ENCODE measurements at regions not wholly inside any gene's neighbourhood (a gene's known extent, or its start where the extent isn't known, plus 50 kb on each side); places are given as distances from the start of the nearest gene placed in this dataset.

GRCh38 chr5:68465133-68465532, 249.6 kb downstream of the PIK3R1 start:
- Histone ChIP-seq H4K20me1 (ENCODE audit: insufficient read depth, low read length) (no peaks in the 10 kb centered on the region), H3K4me1 (ENCODE audit: insufficient read depth, low read length, severe bottlenecking) (no peaks in the 10 kb centered on the region), H3K27ac (ENCODE audit: low read depth, low read length, poor library complexity, severe bottlenecking) (no peak overlapping the region), H3K4me2 (ENCODE audit: low read length) (no peak overlapping the region), H3K9me2 (ENCODE audit: low read depth, low read length) (no peaks in the 10 kb centered on the region), H3K4me3 (ENCODE audit: low read depth, low read length, poor library complexity, severe bottlenecking) (no peak overlapping the region), H3F3A (ENCODE audit: insufficient read depth, low read length) (no peaks in the 10 kb centered on the region), H2AFZ (ENCODE audit: low read length) (no peak overlapping the region), H3K79me2 (ENCODE audit: insufficient read depth, low read length) (no peaks in the 10 kb centered on the region), H3K27me3 (ENCODE audit: insufficient read depth, low read length) (no peaks in the 10 kb centered on the region), H3K36me3 (ENCODE audit: insufficient read depth, low read length) (no peaks in the 10 kb centered on the region), H3K9me3 (ENCODE audit: low read length) (no peaks in the 10 kb centered on the region), H3K9ac (ENCODE audit: low read length) (no peak overlapping the region)
- TF ChIP-seq EZH2 (IDR thresholded peaks at IDR 0.05; ENCODE audit: borderline replicate concordance, low read length), result no peak

- Histone ChIP-seq H3K4me1 (ENCODE audit: insufficient read depth, low read length, severe bottlenecking) (no peaks in the 10 kb centered on the region), H2AFZ (ENCODE audit: low read length) (no peak overlapping the region), H4K20me1 (ENCODE audit: insufficient read depth, low read length) (no peaks in the 10 kb centered on the region), H3F3A (ENCODE audit: insufficient read depth, low read length) (no peaks in the 10 kb centered on the region), H3K9me2 (ENCODE audit: low read depth, low read length) (no peaks in the 10 kb centered on the region), H3K27me3 (ENCODE audit: insufficient read depth, low read length) (no peaks in the 10 kb centered on the region), H3K9me3 (ENCODE audit: low read length) (no peaks in the 10 kb centered on the region), H3K27ac (ENCODE audit: low read depth, low read length, poor library complexity, severe bottlenecking) (no peak overlapping the region), H3K4me2 (ENCODE audit: low read length) (no peak overlapping the region), H3K9ac (ENCODE audit: low read length) (no peak overlapping the region), H3K79me2 (ENCODE audit: insufficient read depth, low read length) (no peaks in the 10 kb centered on the region), H3K4me3 (ENCODE audit: low read depth, low read length, poor library complexity, severe bottlenecking) (no peak overlapping the region), H3K36me3 (ENCODE audit: insufficient read depth, low read length) (no peaks in the 10 kb centered on the region)
- TF ChIP-seq EZH2 (IDR thresholded peaks at IDR 0.05; ENCODE audit: borderline replicate concordance, low read length), result no peak
- TF ChIP-seq CTCF (IDR thresholded peaks at IDR 0.05; ENCODE audit: low read length), result no peak
Observed at GRCh38 chr5:68465934-68466551, 250.5 kb downstream of the PIK3R1 start.

- no peak overlapping the region for H2AFZ ChIP-seq (ENCODE audit: low read length)
- H3K36me3 ChIP-seq (ENCODE audit: insufficient read depth, low read length), result no peaks in the 10 kb centered on the region
- no peak overlapping the region for H3K4me2 ChIP-seq (ENCODE audit: low read length)
- no peak overlapping the region for H3K4me3 ChIP-seq (ENCODE audit: low read depth, low read length, poor library complexity, severe bottlenecking)
- H3K9me3 ChIP-seq (ENCODE audit: low read length), result no peaks in the 10 kb centered on the region
- H3K27me3 ChIP-seq (ENCODE audit: insufficient read depth, low read length), result no peaks in the 10 kb centered on the region
- no peaks in the 10 kb centered on the region for H3K4me1 ChIP-seq (ENCODE audit: insufficient read depth, low read length, severe bottlenecking)
- no peaks in the 10 kb centered on the region for H3K9me2 ChIP-seq (ENCODE audit: low read depth, low read length)
- no peak overlapping the region for H3K27ac ChIP-seq (ENCODE audit: low read depth, low read length, poor library complexity, severe bottlenecking)
- no peaks in the 10 kb centered on the region for H4K20me1 ChIP-seq (ENCODE audit: insufficient read depth, low read length)
- TF ChIP-seq CTCF (IDR thresholded peaks at IDR 0.05; ENCODE audit: low read length) (no peak), EZH2 (IDR thresholded peaks at IDR 0.05; ENCODE audit: borderline replicate concordance, low read length) (no peak)
- H3K9ac ChIP-seq (ENCODE audit: low read length), result no peak overlapping the region
- no peaks in the 10 kb centered on the region for H3K79me2 ChIP-seq (ENCODE audit: insufficient read depth, low read length)
- H3F3A ChIP-seq (ENCODE audit: insufficient read depth, low read length), result no peaks in the 10 kb centered on the region
Observed at GRCh38 chr5:68467208-68467607, 251.7 kb downstream of the PIK3R1 start.

- Histone ChIP-seq H3K27me3 (ENCODE audit: insufficient read depth, low read length) (no peaks in the 10 kb centered on the region), H4K20me1 (ENCODE audit: insufficient read depth, low read length) (no peaks in the 10 kb centered on the region), H3K4me1 (ENCODE audit: insufficient read depth, low read length, severe bottlenecking) (no peaks in the 10 kb centered on the region), H3F3A (ENCODE audit: insufficient read depth, low read length) (no peaks in the 10 kb centered on the region), H3K36me3 (ENCODE audit: insufficient read depth, low read length) (no peaks in the 10 kb centered on the region), H3K27ac (ENCODE audit: low read depth, low read length, poor library complexity, severe bottlenecking) (no peak overlapping the region), H3K9me2 (ENCODE audit: low read depth, low read length) (no peaks in the 10 kb centered on the region), H3K4me3 (ENCODE audit: low read depth, low read length, poor library complexity, severe bottlenecking) (no peak overlapping the region), H3K4me2 (ENCODE audit: low read length) (no peak overlapping the region), H2AFZ (ENCODE audit: low read length) (no peak overlapping the region), H3K9ac (ENCODE audit: low read length) (no peak overlapping the region), H3K79me2 (ENCODE audit: insufficient read depth, low read length) (no peaks in the 10 kb centered on the region), H3K9me3 (ENCODE audit: low read length) (no peaks in the 10 kb centered on the region)
- no peak for TF ChIP-seq EZH2 (IDR thresholded peaks at IDR 0.05; ENCODE audit: borderline replicate concordance, low read length)
- TF ChIP-seq CTCF (IDR thresholded peaks at IDR 0.05; ENCODE audit: low read length), result no peak
Observed at GRCh38 chr5:68467794-68468193, 252.2 kb downstream of the PIK3R1 start.
